Motor neuron (in vitro differentiated cells): ENCODE measurements at regions not wholly inside any gene's neighbourhood (a gene's known extent, or its start where the extent isn't known, plus 50 kb on each side); places are given as distances from the start of the nearest gene placed in this dataset.
"Not testable (repeated sequence)": the region's sequence is repeated elsewhere in the genome, so short reads cannot be mapped to it uniquely, and the experiment has no call there.

ENCODE experiments used
- ATAC-seq, 8 experiments: fragments of 200-7000 bp; cut with Tn5 transposase; replicated peaks in 6 of 8; 2 replicates each; pipeline ENCODE4 v1.8.0; 2021; ENCODE audit warnings: mild to moderate bottlenecking in 8 of 8, moderate library complexity in 8 of 8
- H3K27ac ChIP-seq, 2 donors: fragments of 250-450 bp; sonication (Bioruptor Pico); 2 replicates each; pipeline ENCODE4 v1.9.0; 2021; ENCODE audit warnings: antibody characterized with exemption in 2 of 2, mild to moderate bottlenecking in 2 of 2, moderate library complexity in 1 of 2
- H3K4me1 ChIP-seq, 2 donors: fragments of 250-450 bp; sonication (Bioruptor Pico); replicated peaks in 1 of 2; 2 replicates each; pipeline ENCODE4 v1.6.1; 2021; ENCODE audit warnings: antibody characterized with exemption in 2 of 2, mild to moderate bottlenecking in 2 of 2, moderate library complexity in 1 of 2
- H3K4me3 ChIP-seq, 5 donors: fragments of 250-450 bp; sonication (Bioruptor Pico); 2 replicates each; pipeline ENCODE4 v1.9.0; 2021; ENCODE audit warnings: antibody characterized with exemption in 5 of 5, mild to moderate bottlenecking in 5 of 5, moderate library complexity in 4 of 5
- WGBS, 10 experiments: fragments of 450-650 bp; shearing (Covaris generic); methylation state at CpG; one replicate each; pipeline ENCODE4 v1.0.0; 2022; 5-methylcytosine and 5-hydroxymethylcytosine counted together
- in situ Hi-C, 9 experiments: fragments of 400-800 bp; cut with MboI; loops; one replicate each; pipeline ENCODE4 v1.15.0; 2021; ENCODE audit warnings: low sequenced_read_pairs in 9 of 9, low pct_unique_long_range_greater_than_20kb in 2 of 9; ENCODE audit not compliant: unreplicated experiment in 9 of 9

DNA sequence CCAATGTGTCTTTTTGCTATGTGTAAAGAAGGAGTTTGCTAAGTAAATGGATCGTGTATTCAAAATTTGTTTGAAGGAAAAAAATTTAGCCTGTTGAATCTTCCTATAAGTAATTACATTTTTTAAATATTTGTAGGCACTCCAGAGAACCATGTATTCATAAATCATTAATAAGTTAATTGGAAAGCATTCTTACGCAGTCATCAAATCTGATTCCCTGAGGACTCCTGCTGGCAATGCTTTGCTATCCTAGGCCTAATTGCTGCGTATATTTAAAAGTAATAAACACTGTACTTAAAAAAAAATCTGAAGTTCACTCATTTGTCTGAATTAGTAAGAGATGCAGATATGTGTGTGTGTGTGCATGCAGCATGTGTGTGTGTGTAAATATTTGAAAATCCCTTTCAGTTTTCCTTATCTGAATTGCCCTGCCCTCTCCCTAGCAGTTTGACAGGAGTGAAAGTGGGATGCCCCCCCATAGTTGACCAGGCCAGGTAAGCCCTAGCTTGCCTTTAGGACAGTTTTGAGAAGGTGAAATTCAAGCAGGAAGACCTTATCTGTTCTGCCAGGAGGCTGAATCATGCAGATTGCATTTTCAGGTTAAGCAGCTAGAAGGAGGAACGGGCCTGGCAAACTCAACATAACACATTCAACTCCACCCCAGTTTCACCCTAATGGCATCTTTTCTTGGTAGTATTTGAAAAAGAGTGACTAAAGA is 81.2 kb upstream of the DNAH5 start:
- ATAC-seq, result peak in 2 of 8 experiments; percentile 59 to 74
- H3K27ac ChIP-seq, result no peak overlapping the region

GRCh38 chr5:14022971-14023370 is 78.5 kb upstream of the DNAH5 start:
- Histone ChIP-seq H3K27ac (no peak overlapping the region), H3K4me3 (no peak overlapping the region), H3K4me1 (no peaks in the 10 kb centered on the region)
- 66 to 96% (median 78%) methylated on average over 2 to 3 of the region's 3 CpGs; no CpG with 5 or more reads in 2 of the 10 experiments for WGBS, 10 experiments
- ATAC-seq, result no peak
- in situ Hi-C loops, result loop anchor here in 1 of 9 experiments (25.0 kb wide), 1 partner anchor 239 kb away; no protein-coding TSS in a partner anchor

More for the DNA sequence above, 81.2 kb upstream of the DNAH5 start:
- Histone ChIP-seq H3K4me3 (no peak overlapping the region), H3K4me1 (no peaks in the 10 kb centered on the region)
- WGBS, 10 experiments, result 60 to 100% (median 87%) methylated on average over 1 to 4 of the region's 4 CpGs; no CpG with 5 or more reads in 1 of the 10 experiments
- in situ Hi-C loops, result no loop called here

DNA sequence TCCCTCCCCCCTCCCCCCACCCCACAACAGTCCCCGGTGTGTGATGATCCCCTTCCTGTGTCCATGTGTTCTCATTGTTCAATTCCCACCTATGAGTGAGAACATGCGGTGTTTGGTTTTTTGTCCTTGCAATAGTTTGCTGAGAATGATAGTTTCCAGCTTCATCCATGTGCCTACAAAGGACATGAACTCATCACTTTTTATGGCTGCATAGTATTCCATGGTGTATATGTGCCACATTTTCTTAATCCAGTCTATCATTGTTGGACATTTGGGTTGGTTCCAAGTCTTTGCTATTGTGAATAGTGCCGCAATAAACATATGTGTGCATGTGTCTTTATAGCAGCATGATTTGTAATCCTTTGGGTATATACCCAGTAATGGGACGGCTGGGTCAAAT is 76.5 kb upstream of the DNAH5 start:
- H3K4me3 ChIP-seq, ATAC-seq, H3K27ac ChIP-seq, H3K4me1 ChIP-seq: not testable (repeated sequence)
- WGBS, 10 experiments, result no CpG with 5 or more reads among the region's 4 CpGs
- in situ Hi-C loops, result loop anchor here in 1 of 9 experiments (25.0 kb wide), 1 partner anchor 241 kb away; no protein-coding TSS in a partner anchor

GRCh38 chr5:14019768-14020290 is 75.3 kb upstream of the DNAH5 start:
- Histone ChIP-seq H3K4me3 (no peak overlapping the region), H3K4me1 (no peaks in the 10 kb centered on the region), H3K27ac (no peak overlapping the region)
- WGBS, 10 experiments, result 20 to 100% (median 50%) methylated on average over 1 of the region's 1 CpG; no CpG with 5 or more reads in 5 of the 10 experiments
- no peak for ATAC-seq
- in situ Hi-C loops, result loop anchor here in 1 of 9 experiments (25.0 kb wide), 1 partner anchor 242 kb away; no protein-coding TSS in a partner anchor

DNA sequence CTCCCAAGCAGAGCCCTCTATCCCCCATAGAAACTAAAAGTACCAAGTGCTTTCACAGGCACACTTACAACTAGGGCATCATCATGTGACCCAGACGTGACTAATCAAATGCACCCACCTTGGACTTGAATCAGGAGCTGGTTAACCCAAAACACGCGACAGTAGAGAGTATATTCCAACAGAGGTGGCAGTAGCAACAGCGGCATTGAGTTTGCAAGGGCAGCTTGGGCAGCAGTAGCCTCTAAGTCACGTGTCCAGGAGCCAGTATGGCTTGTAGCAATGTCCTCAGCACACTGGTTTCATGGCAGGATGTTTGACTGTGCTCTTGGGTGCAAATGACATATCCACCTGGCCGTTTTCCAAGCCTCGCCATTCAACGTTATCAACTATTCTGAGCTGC is 73.4 kb upstream of the DNAH5 start:
- no peak overlapping the region for H3K4me3 ChIP-seq
- H3K4me1 ChIP-seq, result no peaks in the 10 kb centered on the region
- no peak overlapping the region for H3K27ac ChIP-seq
- in situ Hi-C loops, result loop anchor here in 1 of 9 experiments (25.0 kb wide), 1 partner anchor 244 kb away; no protein-coding TSS in a partner anchor
- 61 to 100% (median 78%) methylated on average over 1 to 5 of the region's 8 CpGs for WGBS, 10 experiments
- no peak for ATAC-seq

GRCh38 chr5:14016549-14016948 is 72.1 kb upstream of the DNAH5 start:
- 0 to 100% (median 62%) methylated on average over 1 to 4 of the region's 4 CpGs for WGBS, 10 experiments
- Histone ChIP-seq H3K4me3 (no peak overlapping the region), H3K27ac (no peak overlapping the region), H3K4me1 (peaks cover 0 to 3% of the 10 kb centered on the region in 2 donors)
- in situ Hi-C loops, result loop anchor here in 1 of 9 experiments (25.0 kb wide), 1 partner anchor 246 kb away; no protein-coding TSS in a partner anchor
- no peak for ATAC-seq

DNA sequence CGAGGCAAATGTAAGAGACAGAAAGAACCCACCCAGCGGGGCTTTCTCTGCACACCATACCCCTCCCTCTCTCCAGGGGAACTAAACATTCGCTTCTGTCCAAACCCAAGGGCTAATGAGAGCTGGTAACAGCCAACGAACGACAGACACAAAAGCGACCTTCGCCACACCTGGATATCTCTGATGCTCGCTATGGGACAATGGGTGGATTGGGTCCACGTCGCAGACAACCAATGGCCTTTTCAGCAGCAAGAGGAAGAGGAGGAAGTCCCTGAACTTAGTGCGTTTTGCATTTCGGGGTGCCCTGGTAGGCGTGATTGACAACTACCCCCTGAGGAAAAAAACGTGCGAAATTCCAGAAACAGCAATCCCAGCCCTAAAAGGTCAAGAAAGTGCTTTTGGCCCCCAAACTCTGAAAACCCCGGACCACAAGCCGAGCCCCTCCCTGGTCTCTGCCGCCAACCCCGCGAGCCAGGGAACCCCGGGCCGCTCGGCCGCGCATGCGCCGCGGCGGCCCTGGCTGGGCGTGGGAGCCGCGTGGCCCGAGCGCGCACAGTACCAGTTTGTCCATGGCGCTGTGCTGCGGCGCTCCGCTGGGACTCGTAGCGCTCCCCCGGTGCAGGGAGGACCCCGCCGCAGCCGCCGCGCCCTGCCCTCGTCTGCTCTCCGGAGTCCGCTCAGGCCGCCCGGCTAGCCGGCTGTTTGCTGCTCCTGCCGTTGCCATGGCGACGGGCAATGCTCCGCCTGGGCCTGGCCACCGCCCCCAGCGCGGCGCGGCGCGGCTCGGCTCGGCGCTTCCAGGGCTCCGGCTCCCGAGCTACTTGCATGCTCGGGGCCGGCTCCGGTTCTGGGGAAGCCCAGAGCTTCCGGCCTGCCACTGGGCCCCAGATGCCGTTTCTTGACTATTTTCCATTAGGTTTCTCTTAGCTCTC is 66.9 kb upstream of the DNAH5 start:
- Histone ChIP-seq H3K27ac (peak overlapping the region; percentile 25 to 48), H3K4me3 (peak overlapping the region; percentile 33 to 55 (median 44)), H3K4me1 (peaks cover 0 to 3% of the 10 kb centered on the region in 2 donors)
- WGBS, 10 experiments, result 0 to 50% (median 1%) methylated on average over 2 to 16 of the region's 74 CpGs; no CpG with 5 or more reads in 2 of the 10 experiments
- in situ Hi-C loops, result loop anchor here in 1 of 9 experiments (25.0 kb wide), 1 partner anchor 251 kb away; no protein-coding TSS in a partner anchor
- peak; percentile 95 to 100 (median 99) for ATAC-seq

- no peak overlapping the region for H3K4me3 ChIP-seq
- in situ Hi-C loops, result loop anchor here in 1 of 9 experiments (25.0 kb wide), 1 partner anchor 253 kb away; no protein-coding TSS in a partner anchor
Measured at GRCh38 chr5:14009575-14009974, 65.1 kb upstream of the DNAH5 start.

DNA sequence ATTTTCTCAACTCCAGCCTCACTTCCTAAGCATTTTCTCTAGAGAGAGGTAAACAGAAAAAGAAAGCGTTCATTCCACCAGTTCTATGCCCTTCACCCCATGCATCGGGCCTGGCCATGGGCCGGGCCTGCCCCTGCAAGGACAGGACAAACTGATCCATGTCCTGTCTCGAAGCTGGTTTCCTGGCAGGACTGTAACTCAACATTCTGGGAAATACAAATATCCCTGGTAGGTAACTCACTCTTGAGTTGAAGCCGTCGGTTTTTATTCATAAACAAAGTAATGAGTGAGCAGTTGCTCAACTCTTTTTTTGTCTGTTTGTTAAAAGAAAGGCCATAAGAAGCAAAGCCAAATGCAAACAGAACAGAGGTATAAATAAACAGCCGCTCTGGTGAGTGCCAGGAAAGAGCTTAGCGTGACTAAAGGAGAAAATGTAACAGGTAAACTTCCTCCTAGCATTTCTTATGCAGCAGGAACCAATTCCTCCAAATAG is 64.4 kb upstream of the DNAH5 start:
- Histone ChIP-seq H3K27ac (no peak overlapping the region), H3K4me1 (peaks cover 0 to 8% of the 10 kb centered on the region in 2 donors), H3K4me3 (no peak overlapping the region)
- WGBS, 10 experiments, result 64 to 100% (median 77%) methylated on average over 1 to 8 of the region's 8 CpGs
- in situ Hi-C loops, result loop anchor here in 1 of 9 experiments (25.0 kb wide), 1 partner anchor 253 kb away; no protein-coding TSS in a partner anchor
- no peak for ATAC-seq

More at GRCh38 chr5:14009575-14009974, 65.1 kb upstream of the DNAH5 start:
- H3K27ac ChIP-seq, result no peak overlapping the region
- peaks cover 0 to 8% of the 10 kb centered on the region in 2 donors for H3K4me1 ChIP-seq
- no peak for ATAC-seq
- 20 to 91% (median 60%) methylated on average over 1 to 2 of the region's 2 CpGs; no CpG with 5 or more reads in 2 of the 10 experiments for WGBS, 10 experiments

GRCh38 chr5:14006823-14007520 is 62.5 kb upstream of the DNAH5 start:
- Histone ChIP-seq H3K4me3 (no peak overlapping the region), H3K27ac (no peak overlapping the region), H3K4me1 (peaks cover 0 to 6% of the 10 kb centered on the region in 2 donors)
- in situ Hi-C loops, result loop anchor here in 1 of 9 experiments (25.0 kb wide), 1 partner anchor 255 kb away; no protein-coding TSS in a partner anchor
- WGBS, 10 experiments, result 47 to 100% (median 78%) methylated on average over 2 to 5 of the region's 6 CpGs; no CpG with 5 or more reads in 2 of the 10 experiments
- ATAC-seq, result peak in 2 of 8 experiments; percentile 29 to 34

DNA sequence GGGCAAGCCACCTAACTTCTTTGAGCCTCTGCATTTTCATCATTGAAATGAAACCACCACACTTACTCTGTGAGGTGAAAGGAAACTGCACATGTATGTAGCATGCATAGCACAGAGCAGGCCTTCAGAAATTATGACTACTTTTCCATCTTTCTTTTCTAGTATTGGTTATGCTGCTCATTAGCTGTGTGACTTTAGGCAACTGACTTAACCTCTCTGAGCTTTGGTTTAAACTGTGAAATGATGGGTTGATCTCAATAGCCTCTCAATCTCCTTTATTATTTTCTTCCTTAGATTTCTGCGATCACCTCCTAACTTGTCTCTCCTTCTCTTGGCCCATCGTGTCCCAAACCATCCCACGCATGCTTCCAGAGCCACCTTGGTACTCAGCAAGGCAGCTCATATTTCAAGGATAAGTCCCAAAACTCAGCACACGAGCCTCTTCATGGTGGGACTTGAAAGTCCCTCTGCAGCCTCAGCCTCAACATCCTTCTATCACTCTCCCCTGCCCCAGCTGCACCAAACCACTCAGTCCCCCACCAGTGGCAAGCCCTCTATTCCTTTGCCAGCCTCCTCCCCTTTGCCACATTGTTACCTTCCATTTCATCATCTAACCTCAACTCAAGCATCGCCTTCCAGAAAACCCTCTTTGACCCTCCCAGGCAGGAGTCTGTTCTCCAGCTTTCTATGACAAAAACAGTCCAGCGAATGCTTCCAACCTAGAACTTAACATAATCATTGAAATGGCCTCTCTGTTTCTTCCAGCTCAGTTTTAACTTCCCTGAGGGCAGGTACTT is 60.3 kb upstream of the DNAH5 start:
- in situ Hi-C loops, result loop anchor here in 1 of 9 experiments (25.0 kb wide), 1 partner anchor 258 kb away; no protein-coding TSS in a partner anchor
- Histone ChIP-seq H3K4me3 (no peak overlapping the region), H3K4me1 (peaks cover 0 to 6% of the 10 kb centered on the region in 2 donors), H3K27ac (no peak overlapping the region)
- WGBS, 10 experiments, result 74 to 96% (median 88%) methylated on average over 3 to 6 of the region's 6 CpGs; no CpG with 5 or more reads in 1 of the 10 experiments
- ATAC-seq, result peak in 3 of 8 experiments; percentile 38 to 61 (median 44)
